Endometrial microvascular endothelial cells (primary cell): ENCODE measurements at regions not wholly inside any gene's neighbourhood (a gene's known extent, or its start where the extent isn't known, plus 50 kb on each side); places are given as distances from the start of the nearest gene placed in this dataset.
"Not testable (repeated sequence)": the region's sequence is repeated elsewhere in the genome, so short reads cannot be mapped to it uniquely, and the experiment has no call there.

Experiments used
- in situ Hi-C: cut with HindIII; loops from 2 replicates; pipeline ENCODE4 v1.10.0; 2017; ENCODE audit warnings: low sequenced_read_pairs, low pct_unique_long_range_greater_than_20kb; ENCODE audit errors: inconsistent ontology term

- in situ Hi-C loops: no loop called here
Observed at GRCh38 chr1:30371179-30371788, 352.1 kb downstream of the MATN1 start.

GRCh38 chr1:30368651-30369240 lies 354.6 kb downstream of the MATN1 start:
- in situ Hi-C loops: no loop called here

GRCh38 chr1:30366911-30367310 lies 356.5 kb downstream of the MATN1 start:
- in situ Hi-C loops: no loop called here

GRCh38 chr1:30366199-30366598 lies 357.2 kb downstream of the MATN1 start:
- in situ Hi-C loops: no loop called here

- in situ Hi-C loops: no loop called here
Observed at GRCh38 chr1:30365596-30365995, 357.8 kb downstream of the MATN1 start.

GRCh38 chr1:30363031-30363430 lies 360.4 kb downstream of the MATN1 start:
- in situ Hi-C loops: no loop called here

GRCh38 chr1:30362603-30362990 lies 360.8 kb downstream of the MATN1 start:
- in situ Hi-C loops: no loop called here

- in situ Hi-C loops: not testable (repeated sequence)
Observed at GRCh38 chr1:30361890-30362602, 361.3 kb downstream of the MATN1 start.

- in situ Hi-C loops: no loop called here
Observed at GRCh38 chr1:30360753-30361152, 362.6 kb downstream of the MATN1 start.

- in situ Hi-C loops: no loop called here
Observed at GRCh38 chr1:30360281-30360680, 363.1 kb downstream of the MATN1 start.

GRCh38 chr1:30359539-30360220 lies 363.7 kb downstream of the MATN1 start:
- in situ Hi-C loops: no loop called here

- in situ Hi-C loops: no loop called here
Observed at GRCh38 chr1:30358500-30358899, 364.9 kb downstream of the MATN1 start.

- in situ Hi-C loops: no loop called here
Observed at GRCh38 chr1:30356839-30357238, 366.5 kb downstream of the MATN1 start.

GRCh38 chr1:30354410-30354809 lies 369.0 kb downstream of the MATN1 start:
- in situ Hi-C loops: no loop called here

- in situ Hi-C loops: no loop called here
Observed at GRCh38 chr1:30353637-30354036, 369.7 kb downstream of the MATN1 start.

- in situ Hi-C loops: no loop called here
Observed at GRCh38 chr1:30348147-30348546, 375.2 kb downstream of the MATN1 start.

- in situ Hi-C loops: no loop called here
Observed at GRCh38 chr1:30345491-30346130, 377.8 kb downstream of the MATN1 start.

- in situ Hi-C loops: no loop called here
Observed at GRCh38 chr1:30343562-30343961, 379.8 kb downstream of the MATN1 start.

GRCh38 chr1:30342535-30343141 lies 380.7 kb downstream of the MATN1 start:
- in situ Hi-C loops: no loop called here
